Heart left ventricle (tissue), 16 donors: ENCODE measurements at regions not wholly inside any gene's neighbourhood (a gene's known extent, or its start where the extent isn't known, plus 50 kb on each side); places are given as distances from the start of the nearest gene placed in this dataset.

Source experiments
- ATAC-seq, 4 donors: fragments of 200-7000 bp; cut with Tn5 transposase; one replicate each; pipeline ENCODE4 v1.9.1; 2020 to 2022; ENCODE audit warnings: moderate library complexity in 4 of 4, mild to moderate bottlenecking in 3 of 4, moderate number of reproducible peaks in 1 of 4
- DNase-seq, 5 donors: peaks; one replicate each; pipeline ENCODE4 v3.0.0-alpha.2; 2020
- H3K27ac ChIP-seq, 12 donors: fragments of 200-600 bp; sonication (generic) in 4 of 12; one replicate each; pipeline versions ENCODE4 v1.5.0 to v1.8.0; 2016 to 2022; ENCODE audit warnings: mild to moderate bottlenecking in 2 of 12
- H3K27me3 ChIP-seq, 9 donors: fragments of 200-600 bp; sonication (generic) in 2 of 9; one replicate each; pipeline versions ENCODE4 v1.5.1 to v1.8.0; 2016 to 2022; ENCODE audit warnings: mild to moderate bottlenecking in 3 of 9
- H3K36me3 ChIP-seq, 9 donors: fragments of 200-600 bp; sonication (generic) in 2 of 9; one replicate each; pipeline versions ENCODE4 v1.5.0 to v1.8.0; 2018 to 2022; ENCODE audit warnings: mild to moderate bottlenecking in 2 of 9
- H3K4me1 ChIP-seq, 12 donors: fragments of 200-600 bp; sonication (generic) in 4 of 12; one replicate each; pipeline versions ENCODE4 v1.5.0 to v1.8.0; 2016 to 2022; ENCODE audit warnings: mild to moderate bottlenecking in 3 of 12
- H3K4me3 ChIP-seq, 12 donors: fragments of 200-600 bp; sonication (generic) in 4 of 12; one replicate each; pipeline versions ENCODE4 v1.5.0 to v1.8.0; 2017 to 2022; ENCODE audit warnings: mild to moderate bottlenecking in 9 of 12, moderate library complexity in 4 of 12
- H3K9me3 ChIP-seq, 12 donors: fragments of 200-600 bp; sonication (generic) in 4 of 12; one replicate each; pipeline versions ENCODE4 v1.5.0 to v1.8.0; 2016 to 2022; ENCODE audit warnings: mild to moderate bottlenecking in 1 of 12
- CTCF ChIP-seq, 12 donors: fragments of 200-600 bp; sonication (generic) in 4 of 12; IDR thresholded peaks; one replicate each; pipeline versions ENCODE4 v1.5.0 to v1.8.0; 2018 to 2022; ENCODE audit warnings: antibody characterized with exemption in 12 of 12, mild to moderate bottlenecking in 5 of 12
- POLR2A ChIP-seq, 2 donors: fragments of 450-650 bp; IDR thresholded peaks; one replicate each; pipeline ENCODE4 v1.6.1; 2017; ENCODE audit warnings: antibody characterized with exemption in 2 of 2, mild to moderate bottlenecking in 2 of 2, moderate library complexity in 2 of 2
- WGBS, 4 donors: extraction: QIAGEN DNeasy Blood & Tissue Kit in 2 of 4; methylation state at CpG; one replicate each; pipeline versions ENCODE4 v1.1.5 to v1.1.7; 2013 to 2018; 5-methylcytosine and 5-hydroxymethylcytosine counted together
- intact Hi-C, 10 donors: fragments of 100-400 bp; cut with DNase I; formaldehyde crosslinking; loops; one replicate each; pipeline versions ENCODE4 v1.11.1 to v1.14.2; 2022
- donor health status: ischemic (EF 13 %, LVEDD 7.1; RV severe dilation, severe dysfunction).
- donor health status: healthy with polysubstance abuse.
- donor health status: DM: no; HTN: yes; CAD: no.
- donor health status: DM: no; HTN: no; CAD: no.
- donor health status: ischemic (EF 25% LVEDD 6.9; RV normal size, moderate dysfunction).
- donor health status: ischemic (EF 25% LVEDD 5.7; RV mildly dilated, moderate dysfunction).
- donor health status: healthy.
- donor health status: DM: yes; HTN: yes; CAD: no.
- donor health status: ischemic (EF 35%, LVEDD 5.7; RV mildly dilated, moderate dysfunction).
- donor health status: nonischemic (EF 11% LVEDD 7.7; RV severe dilation, severe dysfunction).
- donor health status: DM: yes; HTN: yes; CAD: no.
- donor health status: PGD.
- donor health status: ischemic (EF 29% LVEDD 5.4; RV normal size, mild dysfunction).
- donor health status: nonischemic (EF 23%, LVEDD 6.1; RV moderate dilation, normal function).

- no peak overlapping the region for H3K4me3 ChIP-seq
- WGBS, 4 donors = 87 to 90% (median 89%) methylated on average over 5 of the region's 5 CpGs
- no peak for DNase-seq
- peaks cover 0 to 2% (median 0%) of the 10 kb centered on the region in 9 donors for H3K27me3 ChIP-seq
- H3K27ac ChIP-seq = no peak overlapping the region
- intact Hi-C loops = loop anchor here in 1 of 10 donors (10.0 kb wide), 1 partner anchor 52 kb away; no protein-coding TSS in a partner anchor
- H3K4me1 ChIP-seq = no peaks in the 10 kb centered on the region
- H3K9me3 ChIP-seq = no peaks in the 10 kb centered on the region
- no peaks in the 10 kb centered on the region for H3K36me3 ChIP-seq
- TF ChIP-seq CTCF (IDR thresholded peaks at IDR 0.05) (no peak), POLR2A (IDR thresholded peaks at IDR 0.05) (no peak)
- ATAC-seq = no peak
These were observed 74.7 kb downstream of the PFDN4 start for GRCh38 chr20:54282625-54283024.

GRCh38 chr20:54283253-54283652 lies 75.4 kb downstream of the PFDN4 start:
- intact Hi-C loops = loop anchor here in 1 of 10 donors (10.0 kb wide), 1 partner anchor 52 kb away; no protein-coding TSS in a partner anchor
- WGBS, 4 donors = 77 to 93% (median 83%) methylated on average over 2 of the region's 2 CpGs
- Histone ChIP-seq H3K27me3 (peaks cover 0 to 2% (median 0%) of the 10 kb centered on the region in 9 donors), H3K36me3 (no peaks in the 10 kb centered on the region), H3K9me3 (no peaks in the 10 kb centered on the region), H3K4me1 (no peaks in the 10 kb centered on the region), H3K4me3 (no peak overlapping the region), H3K27ac (no peak overlapping the region)
- ATAC-seq (no peak), DNase-seq (no peak)
- no peak for TF ChIP-seq CTCF (IDR thresholded peaks at IDR 0.05)
- no peak for TF ChIP-seq POLR2A (IDR thresholded peaks at IDR 0.05)

GRCh38 chr20:54284928-54285704 lies 77.2 kb downstream of the PFDN4 start:
- intact Hi-C loops = loop anchor here in 1 of 10 donors (10.0 kb wide), 1 partner anchor 50 kb away; no protein-coding TSS in a partner anchor
- TF ChIP-seq CTCF (IDR thresholded peaks at IDR 0.05) (no peak), POLR2A (IDR thresholded peaks at IDR 0.05) (no peak)
- no peak for DNase-seq
- Histone ChIP-seq H3K27me3 (no peaks in the 10 kb centered on the region), H3K4me3 (no peak overlapping the region), H3K36me3 (no peaks in the 10 kb centered on the region), H3K27ac (no peak overlapping the region), H3K4me1 (no peaks in the 10 kb centered on the region), H3K9me3 (no peaks in the 10 kb centered on the region)
- 71 to 77% (median 76%) methylated on average over 5 of the region's 5 CpGs for WGBS, 4 donors
- ATAC-seq = no peak

GRCh38 chr20:54290636-54291035 lies 82.7 kb downstream of the PFDN4 start:
- intact Hi-C loops = no loop called here
- no peaks in the 10 kb centered on the region for H3K9me3 ChIP-seq
- H3K27me3 ChIP-seq = peaks cover 0 to 7% (median 0%) of the 10 kb centered on the region in 9 donors
- no peak for ATAC-seq
- TF ChIP-seq POLR2A (IDR thresholded peaks at IDR 0.05) (no peak), CTCF (IDR thresholded peaks at IDR 0.05) (no peak)
- WGBS, 4 donors = 77 to 84% (median 80%) methylated on average over 6 of the region's 6 CpGs
- no peak for DNase-seq
- H3K4me3 ChIP-seq = no peak overlapping the region
- peaks cover 0 to 7% (median 0%) of the 10 kb centered on the region in 12 donors for H3K4me1 ChIP-seq
- no peak overlapping the region for H3K27ac ChIP-seq
- no peaks in the 10 kb centered on the region for H3K36me3 ChIP-seq
